Neural cell (in vitro differentiated cells): ENCODE measurements at regions not wholly inside any gene's neighbourhood (a gene's known extent, or its start where the extent isn't known, plus 50 kb on each side); places are given as distances from the start of the nearest gene placed in this dataset.
"Not testable (repeated sequence)": the region's sequence is repeated elsewhere in the genome, so short reads cannot be mapped to it uniquely, and the experiment has no call there.

ENCODE experiments used
- CTCF ChIP-seq: fragments of 450-650 bp; IDR thresholded peaks from 2 replicates; pipeline ENCODE4 v1.5.1; 2014; ENCODE audit warnings: antibody characterized with exemption, mild to moderate bottlenecking, moderate library complexity; ENCODE audit not compliant: poor library complexity, severe bottlenecking
- EP300 ChIP-seq: fragments of 450-650 bp; conservative IDR thresholded peaks from 2 replicates; pipeline ENCODE4 v1.6.1; 2014; ENCODE audit warnings: antibody characterized with exemption, mild to moderate bottlenecking, moderate library complexity; ENCODE audit not compliant: poor library complexity, severe bottlenecking
- EZH2 ChIP-seq: fragments of 200-600, 300-800 bp; shearing (Covaris generic), sonication (generic); IDR thresholded peaks from 2 replicates; pipeline ENCODE4 v1.6.1; 2014; ENCODE audit warnings: antibody characterized with exemption, low read length, borderline replicate concordance, mild to moderate bottlenecking; ENCODE audit not compliant: insufficient read depth, poor library complexity, severe bottlenecking
- POLR2AphosphoS5 ChIP-seq: IDR thresholded peaks from 2 replicates; pipeline ENCODE4 v1.6.1; 2012

DNA sequence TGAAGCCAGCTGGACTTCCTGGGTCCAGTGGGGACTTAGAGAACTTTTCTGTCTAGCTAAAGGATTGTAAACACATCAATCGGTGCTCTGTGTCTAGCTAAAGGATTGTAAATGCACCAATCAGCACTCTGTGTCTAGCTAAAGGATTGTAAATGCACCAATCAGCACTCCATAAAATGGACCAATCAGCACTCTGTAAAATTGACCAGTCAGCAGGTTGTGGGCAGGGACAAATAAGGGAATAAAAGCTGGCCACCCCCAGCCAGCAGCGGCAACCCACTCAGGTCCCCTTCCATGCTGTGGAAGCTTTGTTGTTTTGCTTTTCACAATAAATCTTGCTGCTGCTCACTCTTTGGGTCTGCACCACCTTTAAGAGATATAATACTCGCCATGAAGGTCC is 622.6 kb downstream of the IPMK start:
- not testable (repeated sequence) for TF ChIP-seq CTCF, EZH2, POLR2AphosphoS5, EP300
